GM19238 (cell line): ENCODE measurements at regions not wholly inside any gene's neighbourhood (a gene's known extent, or its start where the extent isn't known, plus 50 kb on each side); places are given as distances from the start of the nearest gene placed in this dataset.

Experiments used
- DNase-seq: peaks from one replicate; pipeline ENCODE4 v3.0.0; 2011; ENCODE audit warnings: low spot score; ENCODE audit not compliant: insufficient read length

GRCh38 chr5:104186510-104186909 is 623.9 kb upstream of the NUDT12 start:
- no peak for DNase-seq

GRCh38 chr5:104186100-104186499 is 623.5 kb upstream of the NUDT12 start:
- no peak for DNase-seq

GRCh38 chr5:104184264-104184663 is 621.7 kb upstream of the NUDT12 start:
- DNase-seq: no peak

GRCh38 chr5:104178829-104179456 is 616.4 kb upstream of the NUDT12 start:
- peak; percentile 1 for DNase-seq

- no peak for DNase-seq
Observed at GRCh38 chr5:104178066-104178465, 615.5 kb upstream of the NUDT12 start.

GRCh38 chr5:104177651-104178050 is 615.1 kb upstream of the NUDT12 start:
- no peak for DNase-seq

GRCh38 chr5:104172976-104173375 is 610.4 kb upstream of the NUDT12 start:
- DNase-seq: no peak

- no peak for DNase-seq
Observed at GRCh38 chr5:104171958-104172690, 609.5 kb upstream of the NUDT12 start.

- DNase-seq: no peak
Observed at GRCh38 chr5:104170926-104171325, 608.3 kb upstream of the NUDT12 start.

GRCh38 chr5:104146652-104147051 is 584.1 kb upstream of the NUDT12 start:
- no peak for DNase-seq

GRCh38 chr5:104139840-104140239 is 577.3 kb upstream of the NUDT12 start:
- no peak for DNase-seq

GRCh38 chr5:104130320-104130719 is 567.7 kb upstream of the NUDT12 start:
- no peak for DNase-seq

- no peak for DNase-seq
Observed at GRCh38 chr5:104128348-104128747, 565.8 kb upstream of the NUDT12 start.

GRCh38 chr5:104126980-104127379 is 564.4 kb upstream of the NUDT12 start:
- DNase-seq: no peak

- no peak for DNase-seq
Observed at GRCh38 chr5:104119529-104119928, 556.9 kb upstream of the NUDT12 start.

GRCh38 chr5:104111632-104112031 is 549.0 kb upstream of the NUDT12 start:
- DNase-seq: no peak

GRCh38 chr5:104096451-104096850 is 533.9 kb upstream of the NUDT12 start:
- DNase-seq: no peak

- DNase-seq: no peak
Observed at GRCh38 chr5:104095527-104095926, 532.9 kb upstream of the NUDT12 start.

GRCh38 chr5:104088876-104089778 is 526.5 kb upstream of the NUDT12 start:
- no peak for DNase-seq

- DNase-seq: no peak
Observed at GRCh38 chr5:104084896-104085295, 522.3 kb upstream of the NUDT12 start.

GRCh38 chr5:104082754-104083153 is 520.2 kb upstream of the NUDT12 start:
- DNase-seq: no peak

- no peak for DNase-seq
Observed at GRCh38 chr5:104081232-104081631, 518.6 kb upstream of the NUDT12 start.
